Effector memory CD4-positive, alpha-beta T cell (primary cell): ENCODE measurements at regions not wholly inside any gene's neighbourhood (a gene's known extent, or its start where the extent isn't known, plus 50 kb on each side); places are given as distances from the start of the nearest gene placed in this dataset.

Experiments
- DNase-seq, 3 donors: peaks; one replicate each; pipeline ENCODE4 v3.0.0-alpha.2; 2020
- H3K27ac ChIP-seq: 2 replicates; pipeline ENCODE4 v1.7.0; 2013; ENCODE audit warnings: mild to moderate bottlenecking, low read length, moderate library complexity; ENCODE audit not compliant: insufficient read depth, poor library complexity, severe bottlenecking
- H3K27me3 ChIP-seq: replicated peaks from 2 replicates; pipeline ENCODE4 v1.7.0; 2013; ENCODE audit warnings: mild to moderate bottlenecking, low read length; ENCODE audit not compliant: insufficient read depth, control insufficient read depth, poor library complexity, severe bottlenecking
- H3K36me3 ChIP-seq: 2 replicates; pipeline ENCODE4 v1.7.0; 2013; ENCODE audit warnings: mild to moderate bottlenecking, low read length, moderate library complexity; ENCODE audit not compliant: control insufficient read depth, insufficient read depth
- H3K4me1 ChIP-seq: 2 replicates; pipeline ENCODE4 v1.7.0; 2013; ENCODE audit warnings: low read length, mild to moderate bottlenecking; ENCODE audit not compliant: control insufficient read depth, insufficient read depth, poor library complexity, severe bottlenecking
- H3K4me3 ChIP-seq: 2 replicates; pipeline ENCODE4 v1.7.0; 2013; ENCODE audit warnings: low read length, low read depth, mild to moderate bottlenecking; ENCODE audit not compliant: insufficient read depth, poor library complexity, severe bottlenecking
- H3K9me3 ChIP-seq: 2 replicates; pipeline ENCODE4 v1.7.0; 2013; ENCODE audit warnings: mild to moderate bottlenecking, low read length, moderate library complexity; ENCODE audit not compliant: control insufficient read depth

DNA sequence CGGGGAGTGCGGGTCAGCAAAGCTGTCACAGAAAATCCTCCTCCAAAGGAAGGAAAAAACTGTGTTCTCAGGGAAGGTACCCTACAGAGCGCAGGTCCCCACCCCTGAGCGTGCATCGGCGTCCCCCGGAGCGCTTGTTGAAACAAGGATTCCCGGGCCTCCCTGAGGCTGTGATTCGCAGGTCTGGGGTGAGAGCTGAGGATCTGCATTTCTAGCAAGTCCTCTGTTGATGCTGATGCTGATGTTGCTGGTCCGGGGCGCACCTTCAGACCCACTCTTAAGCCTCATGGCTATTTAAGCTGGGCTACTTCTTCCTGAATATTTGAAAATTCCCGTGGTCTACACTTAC is 226.2 kb upstream of the IGF1R start:
- no peaks in the 10 kb centered on the region for H3K36me3 ChIP-seq
- H3K9me3 ChIP-seq: no peaks in the 10 kb centered on the region
- H3K27me3 ChIP-seq: peaks cover 12% of the 10 kb centered on the region
- H3K27ac ChIP-seq: no peak overlapping the region
- no peak for DNase-seq
- H3K4me1 ChIP-seq: peaks cover 10% of the 10 kb centered on the region
- no peak overlapping the region for H3K4me3 ChIP-seq

DNA sequence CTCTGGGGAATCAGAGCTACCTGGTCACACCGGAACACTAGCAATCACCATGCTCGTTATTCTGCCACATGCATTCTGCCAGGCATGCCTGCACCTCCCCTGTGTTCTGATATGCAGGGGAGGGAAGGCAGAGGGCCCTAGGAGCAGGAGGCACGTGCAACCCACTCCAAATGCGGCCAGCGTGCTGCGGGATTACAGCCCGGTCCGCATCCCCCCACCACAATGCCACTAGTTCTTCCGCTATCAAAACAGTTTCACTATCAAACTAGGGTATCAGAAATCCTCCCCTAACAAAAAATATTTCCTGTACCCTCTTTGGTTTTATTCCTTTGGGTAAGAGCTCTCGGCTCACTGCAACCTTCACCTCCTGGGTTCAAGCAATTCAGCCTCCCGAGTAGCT is 223.2 kb upstream of the IGF1R start:
- DNase-seq: no peak
- Histone ChIP-seq H3K4me1 (peaks cover 10% of the 10 kb centered on the region), H3K27me3 (peaks cover 29% of the 10 kb centered on the region), H3K27ac (no peak overlapping the region), H3K9me3 (no peaks in the 10 kb centered on the region), H3K4me3 (no peak overlapping the region), H3K36me3 (no peaks in the 10 kb centered on the region)

GRCh38 chr15:98427321-98427720 is 221.0 kb upstream of the IGF1R start:
- no peaks in the 10 kb centered on the region for H3K36me3 ChIP-seq
- no peaks in the 10 kb centered on the region for H3K4me1 ChIP-seq
- no peak for DNase-seq
- H3K4me3 ChIP-seq: no peak overlapping the region
- H3K27ac ChIP-seq: no peak overlapping the region
- H3K9me3 ChIP-seq: no peaks in the 10 kb centered on the region
- H3K27me3 ChIP-seq: peaks cover 20% of the 10 kb centered on the region

- DNase-seq: peak in 1 of 3 donors; percentile 8
- Histone ChIP-seq H3K4me3 (peak overlapping the region; percentile 56), H3K9me3 (no peaks in the 10 kb centered on the region), H3K27ac (no peak overlapping the region), H3K36me3 (no peaks in the 10 kb centered on the region), H3K4me1 (no peaks in the 10 kb centered on the region), H3K27me3 (peaks cover 20% of the 10 kb centered on the region)
Observed at GRCh38 chr15:98428253-98428989, 219.9 kb upstream of the IGF1R start.

- no peak overlapping the region for H3K27ac ChIP-seq
- H3K4me1 ChIP-seq: no peaks in the 10 kb centered on the region
- no peak overlapping the region for H3K4me3 ChIP-seq
- H3K27me3 ChIP-seq: peaks cover 20% of the 10 kb centered on the region
- no peaks in the 10 kb centered on the region for H3K36me3 ChIP-seq
- no peak for DNase-seq
- no peaks in the 10 kb centered on the region for H3K9me3 ChIP-seq
Observed at GRCh38 chr15:98431171-98431570, 217.2 kb upstream of the IGF1R start.

DNA sequence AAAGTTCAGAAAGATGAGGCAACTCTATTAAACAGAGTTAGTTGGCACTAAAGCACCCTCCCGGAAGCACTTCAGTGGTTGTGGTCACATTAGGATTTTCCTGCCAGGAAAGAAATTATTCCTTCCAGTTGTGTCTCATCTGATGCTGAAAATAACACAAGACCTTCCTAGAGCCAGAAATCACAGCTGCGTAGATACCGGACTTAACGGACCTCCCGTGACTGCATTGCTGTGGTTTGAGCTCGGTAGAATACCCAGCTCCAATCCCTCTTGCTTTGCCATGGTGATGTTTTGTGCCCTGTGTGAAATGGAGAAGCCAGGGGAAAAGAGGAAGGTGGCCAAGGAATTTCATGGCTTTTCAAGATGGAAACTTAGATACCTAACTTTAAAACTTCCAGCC is 215.0 kb upstream of the IGF1R start:
- H3K27ac ChIP-seq: no peak overlapping the region
- no peaks in the 10 kb centered on the region for H3K36me3 ChIP-seq
- H3K9me3 ChIP-seq: no peaks in the 10 kb centered on the region
- H3K4me1 ChIP-seq: no peaks in the 10 kb centered on the region
- DNase-seq: no peak
- H3K27me3 ChIP-seq: peaks cover 13% of the 10 kb centered on the region
- no peak overlapping the region for H3K4me3 ChIP-seq

GRCh38 chr15:98433856-98434255 is 214.5 kb upstream of the IGF1R start:
- Histone ChIP-seq H3K9me3 (no peaks in the 10 kb centered on the region), H3K4me1 (no peaks in the 10 kb centered on the region), H3K27me3 (peaks cover 8% of the 10 kb centered on the region), H3K4me3 (no peak overlapping the region), H3K36me3 (no peaks in the 10 kb centered on the region), H3K27ac (no peak overlapping the region)
- DNase-seq: no peak

DNA sequence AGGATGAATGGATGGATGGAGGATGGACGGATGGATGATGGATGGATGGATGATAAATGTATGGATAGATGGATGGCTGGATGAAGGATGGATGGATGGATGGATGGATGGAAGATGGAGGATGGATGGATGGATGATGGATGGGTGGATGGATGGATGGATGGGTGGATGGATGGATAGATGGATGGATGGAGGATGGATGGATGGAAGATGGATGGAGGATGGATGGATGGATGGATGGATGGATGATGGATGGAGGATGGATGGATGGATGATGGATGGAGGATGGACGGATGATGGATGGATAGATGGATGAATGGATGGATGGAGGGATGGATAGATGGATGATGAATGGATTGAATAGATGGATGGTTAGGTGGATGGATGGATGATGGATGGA is 210.6 kb upstream of the IGF1R start:
- no peaks in the 10 kb centered on the region for H3K9me3 ChIP-seq
- H3K27ac ChIP-seq: no peak overlapping the region
- H3K36me3 ChIP-seq: no peaks in the 10 kb centered on the region
- no peak for DNase-seq
- no peaks in the 10 kb centered on the region for H3K4me1 ChIP-seq
- H3K27me3 ChIP-seq: no peaks in the 10 kb centered on the region
- H3K4me3 ChIP-seq: no peak overlapping the region

DNA sequence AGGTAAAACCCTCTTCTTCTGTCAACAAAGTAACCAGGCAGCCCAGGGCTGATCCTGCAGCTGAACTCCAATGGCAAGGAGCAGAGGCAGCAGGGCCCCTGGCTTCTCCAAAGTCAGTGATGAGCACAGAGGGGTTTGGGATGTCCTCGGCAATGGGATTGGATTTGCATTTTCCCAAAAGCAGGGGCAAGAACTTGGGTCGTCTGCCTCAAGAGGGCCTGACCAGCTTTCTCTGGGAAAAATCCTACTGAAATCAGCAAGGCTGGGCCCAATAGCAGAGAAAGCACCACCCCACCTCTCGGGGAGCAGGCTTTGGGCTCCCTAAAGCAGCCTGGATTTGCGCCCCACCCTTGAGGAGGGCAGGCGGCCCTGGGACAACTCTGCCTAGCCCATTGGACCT is 210.0 kb upstream of the IGF1R start:
- no peaks in the 10 kb centered on the region for H3K9me3 ChIP-seq
- no peaks in the 10 kb centered on the region for H3K4me1 ChIP-seq
- H3K27ac ChIP-seq: no peak overlapping the region
- H3K27me3 ChIP-seq: no peaks in the 10 kb centered on the region
- no peak for DNase-seq
- H3K4me3 ChIP-seq: no peak overlapping the region
- H3K36me3 ChIP-seq: no peaks in the 10 kb centered on the region

DNA sequence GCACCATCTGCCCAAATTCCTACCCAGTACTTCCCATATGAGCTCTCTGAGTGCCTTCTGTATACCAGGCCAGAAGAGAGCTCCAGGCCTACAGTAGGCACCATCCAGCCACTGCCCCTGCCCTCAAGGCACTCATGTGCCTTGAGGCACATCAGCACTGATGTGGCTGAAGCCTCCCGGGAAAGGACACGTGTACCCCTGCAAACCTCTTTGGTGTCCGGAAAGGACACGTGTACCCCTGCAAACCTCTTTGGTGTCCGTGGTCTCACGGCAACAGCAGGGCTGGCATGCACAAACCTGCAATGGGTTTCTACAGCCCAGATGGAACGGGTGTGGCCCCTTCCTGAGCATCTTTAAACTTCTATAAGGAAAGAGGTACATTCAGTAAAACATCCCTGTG is 209.4 kb upstream of the IGF1R start:
- Histone ChIP-seq H3K27me3 (no peaks in the 10 kb centered on the region), H3K27ac (no peak overlapping the region), H3K4me1 (no peaks in the 10 kb centered on the region), H3K4me3 (no peak overlapping the region), H3K9me3 (no peaks in the 10 kb centered on the region), H3K36me3 (no peaks in the 10 kb centered on the region)
- DNase-seq: no peak
